Hematopoietic multipotent progenitor cell treated with erythropoietin and hydrocortisone succinate and interleukin-3 and kit ligand, for 4 days (in vitro differentiated cells): ENCODE measurements at regions not wholly inside any gene's neighbourhood (a gene's known extent, or its start where the extent isn't known, plus 50 kb on each side); places are given as distances from the start of the nearest gene placed in this dataset.
A peak's percentile ranks its signal among the peaks of the same experiment; 100 is the strongest.
"Not testable (repeated sequence)": the region's sequence is repeated elsewhere in the genome, so short reads cannot be mapped to it uniquely, and the experiment has no call there.

Experiments used
- DNase-seq: peaks from one replicate; pipeline ENCODE4 v3.0.0-alpha.2; 2015

GRCh38 chr1:74818241-74818640, 85.3 kb downstream of the TYW3 start:
- DNase-seq = no peak

GRCh38 chr1:74818661-74819456, 85.9 kb downstream of the TYW3 start:
- no peak for DNase-seq

DNA sequence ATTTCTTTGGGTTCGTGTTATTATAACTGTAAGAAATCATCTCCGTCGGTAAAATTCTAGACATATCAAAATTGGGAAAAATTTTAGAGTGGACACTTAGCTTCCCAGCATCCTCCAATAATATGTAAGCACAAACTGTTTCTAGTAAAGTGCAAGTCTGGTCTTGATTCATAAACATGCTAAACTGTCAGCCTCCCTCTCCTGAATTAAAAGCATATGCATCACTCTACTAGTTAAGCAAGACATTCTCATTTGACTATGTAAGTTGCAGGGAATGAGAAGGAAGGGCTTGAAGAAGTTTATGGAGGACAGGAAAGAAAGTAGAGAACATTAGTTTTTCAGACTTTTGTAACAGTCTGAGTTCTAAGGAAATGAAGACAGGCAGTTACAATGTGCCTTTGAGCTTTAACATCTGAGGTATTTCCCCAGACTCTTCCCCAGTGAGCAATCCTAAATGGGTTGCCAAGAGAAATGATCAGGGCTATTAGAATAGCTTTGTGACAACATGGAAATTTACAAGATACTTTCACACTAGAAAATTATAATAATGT, 90.0 kb downstream of the TYW3 start:
- no peak for DNase-seq

DNA sequence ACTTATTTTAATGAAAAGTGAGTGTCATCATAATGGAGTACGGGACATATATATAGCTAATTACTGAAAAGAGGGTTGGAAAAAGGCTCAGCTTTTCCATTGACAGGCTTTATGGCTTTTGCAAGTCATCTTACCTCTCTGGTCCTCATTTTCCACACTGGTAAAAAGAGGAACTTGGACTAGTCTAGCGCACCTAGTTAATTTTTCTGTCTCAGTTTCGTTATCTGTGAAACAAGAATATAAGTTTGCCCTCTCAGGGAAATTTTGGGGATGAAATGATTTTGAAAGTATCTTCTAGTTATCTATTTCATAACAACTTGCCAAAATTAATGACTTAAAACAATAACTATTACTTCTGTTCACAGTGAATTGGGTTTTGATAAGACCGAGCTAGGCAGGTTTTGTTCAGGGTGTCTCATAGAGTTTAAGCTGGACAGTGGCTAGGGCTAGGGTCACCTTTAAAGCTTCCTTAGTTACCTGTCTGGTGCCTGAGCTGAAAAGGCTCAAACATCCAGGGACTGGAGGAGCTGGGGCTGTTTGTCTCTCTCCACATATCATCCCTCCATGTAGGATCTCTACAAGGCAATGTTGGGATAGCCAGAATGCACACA, 91.7 kb downstream of the TYW3 start:
- DNase-seq = no peak

DNA sequence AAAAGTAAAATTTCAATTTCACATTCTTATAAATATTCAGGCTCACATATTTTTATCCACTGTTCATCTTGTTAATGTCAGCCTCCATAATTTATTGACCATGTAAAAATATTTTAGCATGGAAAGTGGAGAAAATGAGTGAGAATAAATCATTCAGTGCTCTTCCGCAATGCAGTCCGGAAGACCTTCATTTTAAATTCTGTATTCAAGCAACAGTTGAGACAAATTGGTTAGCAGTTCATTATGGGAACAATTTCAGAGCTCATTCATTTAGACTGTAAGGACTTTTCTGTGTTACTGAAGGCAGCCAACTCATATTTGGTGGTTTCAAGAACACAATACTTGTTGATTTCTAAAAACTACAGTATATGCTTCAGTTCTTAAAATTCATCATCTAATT, 97.8 kb downstream of the TYW3 start:
- DNase-seq = no peak

DNA sequence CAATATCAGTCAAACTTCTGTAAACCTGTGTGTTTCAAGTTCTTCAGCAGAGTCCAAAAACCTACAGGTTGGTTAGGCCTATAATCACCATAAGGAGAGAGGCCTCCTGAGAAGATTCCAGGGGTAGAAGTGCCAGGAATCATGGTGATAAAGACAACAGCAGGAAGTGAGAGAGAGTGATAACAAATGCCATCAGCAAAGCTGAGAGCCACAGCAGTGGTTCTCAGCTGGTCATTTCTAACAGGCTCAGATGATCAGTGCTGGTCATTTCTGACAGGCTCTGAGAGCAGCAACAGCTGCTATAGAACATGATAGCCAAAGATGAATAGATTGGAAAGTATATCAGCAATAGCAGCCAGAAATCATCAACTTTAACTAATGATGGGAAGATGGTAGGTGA, 101.3 kb downstream of the TYW3 start:
- DNase-seq = no peak

GRCh38 chr1:74835051-74835450, 102.1 kb downstream of the TYW3 start:
- DNase-seq = no peak

DNA sequence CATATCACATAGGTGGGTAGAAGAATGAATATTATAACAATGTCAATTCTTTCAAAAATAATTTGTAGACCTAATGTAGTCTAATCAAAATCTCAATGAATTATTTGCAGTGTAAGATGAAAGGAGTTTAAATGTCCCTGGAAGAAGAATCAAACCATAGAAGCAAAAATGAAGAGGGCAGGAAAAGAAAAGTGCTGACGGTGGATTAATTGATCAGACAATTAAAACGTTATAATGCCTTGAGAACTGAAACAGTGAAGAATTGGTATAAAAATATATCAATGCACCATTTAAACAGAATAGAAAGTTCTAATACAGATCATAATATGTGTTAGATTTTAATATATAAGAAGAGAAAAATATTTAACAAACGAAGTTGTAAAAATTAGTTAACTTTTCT, 109.8 kb downstream of the TYW3 start:
- no peak for DNase-seq

GRCh38 chr1:74847715-74848114, 114.8 kb downstream of the TYW3 start:
- DNase-seq = no peak

- no peak for DNase-seq
These were observed 120.8 kb downstream of the TYW3 start for GRCh38 chr1:74853756-74854155.

GRCh38 chr1:74856174-74856573, 123.2 kb downstream of the TYW3 start:
- no peak for DNase-seq

DNA sequence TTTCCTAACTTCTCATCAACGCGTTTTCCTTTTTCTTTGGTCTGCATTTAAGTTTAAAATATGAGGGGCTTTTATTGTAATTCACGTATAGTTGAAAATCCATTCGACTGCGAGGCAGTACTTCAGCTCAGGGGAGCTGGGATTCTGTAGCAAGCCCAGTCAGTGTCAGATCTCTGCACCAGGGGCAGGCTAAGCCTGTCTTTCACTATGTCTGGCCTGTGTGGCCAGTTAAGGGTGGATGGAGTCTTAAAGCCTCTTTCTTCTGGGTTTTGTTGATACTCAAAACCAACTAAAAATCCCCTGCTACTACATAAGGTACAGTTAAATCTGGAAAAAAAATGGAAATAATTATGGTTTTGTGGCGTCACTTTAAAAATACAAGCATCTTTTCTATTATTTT, 124.7 kb downstream of the TYW3 start:
- no peak for DNase-seq

- DNase-seq = no peak
These were observed 125.2 kb downstream of the TYW3 start for GRCh38 chr1:74858136-74858535.

DNA sequence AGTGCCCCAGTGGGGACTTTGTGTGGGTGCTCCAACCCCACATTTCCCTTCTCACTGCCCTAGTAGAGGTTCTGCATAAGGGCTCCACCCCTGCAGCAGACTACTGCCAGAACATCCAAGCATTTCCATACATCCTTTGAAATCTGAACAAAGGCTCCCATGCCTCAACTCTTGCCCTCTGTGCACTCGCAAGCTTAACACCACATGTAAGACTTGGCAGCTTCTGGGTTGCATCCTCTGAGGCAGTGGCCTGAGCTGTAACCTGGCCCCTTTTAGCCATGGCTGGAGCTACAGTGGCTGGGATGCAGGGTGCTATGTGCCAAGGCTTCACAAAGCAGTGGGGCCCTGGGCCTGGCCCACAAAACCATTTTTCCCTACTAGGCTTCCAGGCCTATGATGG, 128.9 kb downstream of the TYW3 start:
- no peak for DNase-seq

GRCh38 chr1:74869702-74870101, 136.8 kb downstream of the TYW3 start:
- no peak for DNase-seq

DNA sequence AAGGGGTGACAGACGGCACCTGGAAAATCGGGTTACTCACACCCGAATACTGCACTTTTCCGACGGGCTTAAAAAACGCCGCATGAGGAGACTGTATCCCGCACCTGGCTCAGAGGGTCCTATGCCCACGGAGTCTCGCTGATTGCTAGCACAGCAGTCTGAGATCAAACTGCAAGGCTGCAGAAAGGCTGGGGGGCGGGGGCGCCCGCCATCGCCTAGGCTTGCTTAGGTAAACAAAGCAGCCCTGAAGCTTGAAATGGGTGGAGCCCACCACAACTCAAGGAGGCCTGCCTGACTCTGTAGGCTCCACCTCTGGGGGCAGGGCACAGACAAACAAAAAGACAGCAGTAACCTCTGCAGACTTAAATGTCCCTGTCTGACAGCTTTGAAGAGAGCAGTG, 144.4 kb downstream of the TYW3 start:
- DNase-seq = not testable (repeated sequence)

DNA sequence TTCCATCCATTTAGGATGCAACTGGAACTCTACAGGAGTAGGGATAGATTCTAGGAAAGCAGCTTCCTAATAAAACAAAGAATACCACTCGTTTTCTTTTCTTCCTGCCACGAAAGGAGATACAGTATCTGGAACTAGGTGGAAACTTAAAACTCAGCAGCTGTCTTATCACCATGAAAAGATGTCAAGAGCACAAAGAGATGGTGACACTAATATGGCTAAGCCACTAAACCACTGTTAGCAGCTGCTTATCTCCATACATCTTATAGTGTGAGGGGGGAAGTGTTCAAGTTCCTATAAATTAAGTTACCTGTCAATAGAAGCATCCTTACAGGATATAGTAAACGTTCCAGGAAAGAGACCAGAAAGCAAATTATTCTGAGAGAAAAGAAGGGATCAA, 162.5 kb downstream of the TYW3 start:
- peak; percentile 0 for DNase-seq

DNA sequence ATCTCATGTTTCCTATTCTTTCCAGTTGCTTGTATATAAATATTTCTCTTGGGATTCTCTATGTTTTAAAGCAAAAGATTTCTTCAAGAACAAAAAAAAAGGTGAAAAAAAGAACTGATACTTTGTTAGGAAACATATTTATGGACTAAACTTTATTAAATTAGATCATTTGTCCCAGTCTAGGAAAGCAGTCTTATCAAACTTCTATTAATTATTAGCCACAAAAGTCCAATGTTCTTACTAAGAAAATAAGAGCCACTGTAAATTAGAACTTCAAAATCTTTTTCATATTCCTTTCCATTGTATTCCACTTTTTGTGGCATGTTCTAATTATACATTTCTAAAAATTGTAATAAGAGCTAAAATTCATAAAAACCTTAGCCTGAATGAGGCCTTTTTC, 175.2 kb downstream of the TYW3 start:
- no peak for DNase-seq

- DNase-seq = peak; percentile 8
These were observed 175.8 kb downstream of the TYW3 start for GRCh38 chr1:74908797-74909196.

GRCh38 chr1:74913978-74914377, 181.0 kb downstream of the TYW3 start:
- DNase-seq = no peak

DNA sequence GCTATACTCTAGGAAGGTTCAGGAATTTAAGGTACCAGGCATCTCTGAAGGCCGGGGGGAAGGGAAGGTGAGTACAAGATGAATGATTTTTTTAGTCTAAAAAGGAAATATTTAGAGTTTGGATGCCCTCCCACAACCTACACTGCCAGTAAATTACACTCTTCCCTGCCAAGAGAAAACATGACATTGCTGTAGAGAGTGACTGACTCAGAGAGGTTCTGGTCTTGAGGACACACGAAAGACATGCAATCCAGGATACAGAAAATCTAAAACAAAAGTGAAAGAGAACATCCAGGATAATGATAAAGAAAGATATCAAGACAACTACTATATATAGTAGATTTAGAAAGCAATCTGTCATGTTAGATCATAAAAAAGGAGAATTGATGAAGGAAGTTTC, 200.5 kb downstream of the TYW3 start:
- DNase-seq = no peak

DNA sequence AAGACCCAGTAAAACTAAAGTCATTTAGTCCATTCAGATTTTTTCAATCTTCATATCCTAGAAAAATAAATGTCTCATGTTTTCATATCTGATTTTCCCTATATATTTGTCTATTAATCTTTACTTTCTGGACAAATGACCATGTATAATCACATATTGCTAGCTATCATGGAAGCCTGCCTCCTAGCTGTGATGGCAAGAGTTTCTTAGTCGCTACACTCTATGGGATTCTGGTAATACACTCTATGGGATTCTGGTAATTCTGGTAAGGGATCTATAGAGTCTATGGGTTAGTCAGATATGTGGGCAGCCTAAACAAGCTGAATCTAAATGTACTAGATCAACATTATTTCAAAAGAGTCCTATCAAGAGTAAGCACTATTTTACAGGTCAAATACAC, 198.7 kb upstream of the LHX8 start:
- no peak for DNase-seq

DNA sequence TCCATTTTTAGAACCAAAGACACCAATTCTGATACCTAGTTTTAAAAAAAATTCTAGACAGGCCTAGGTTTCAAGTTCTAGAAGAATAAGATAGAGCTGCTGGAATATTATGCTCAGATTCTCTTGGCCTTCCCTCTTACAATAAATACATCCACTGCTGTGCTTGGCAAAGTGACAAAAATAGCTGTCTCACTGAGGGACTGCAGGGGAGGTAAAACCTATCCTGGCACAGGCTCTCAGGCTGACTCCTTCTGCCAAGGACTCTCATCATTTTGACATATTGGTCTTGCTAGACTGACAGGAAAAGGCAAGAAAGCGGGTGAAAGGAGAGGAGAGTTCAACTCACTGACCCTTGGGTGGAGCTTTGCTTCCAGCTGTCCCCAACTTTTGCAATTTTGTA, 197.0 kb upstream of the LHX8 start:
- DNase-seq = no peak

- DNase-seq = no peak
These were observed 191.1 kb upstream of the LHX8 start for GRCh38 chr1:74943046-74943445.

- DNase-seq = no peak
These were observed 187.8 kb upstream of the LHX8 start for GRCh38 chr1:74946388-74946787.
